ENCODE measurements at regions not wholly inside any gene's neighbourhood (a gene's known extent, or its start where the extent isn't known, plus 50 kb on each side); places are given as distances from the start of the nearest gene placed in this dataset.

DNA sequence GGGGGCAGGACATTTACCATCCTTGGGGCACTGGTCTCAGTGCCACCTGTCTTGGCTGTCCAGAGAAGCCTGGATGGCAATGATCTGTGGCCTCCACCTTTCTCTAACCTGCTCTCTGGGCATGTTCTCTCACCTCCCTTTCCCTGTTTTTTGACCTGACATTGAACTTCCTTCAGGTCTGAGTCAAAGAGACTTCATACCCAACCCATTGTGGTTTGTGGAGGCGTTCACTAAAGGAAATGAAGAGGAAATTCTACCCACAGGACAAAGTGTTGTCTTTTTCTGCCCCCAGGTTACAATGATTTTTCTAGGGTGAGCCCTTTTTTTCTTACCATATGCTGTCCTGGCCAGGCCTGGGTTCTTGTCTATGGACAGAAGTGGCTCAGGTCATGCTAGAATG lies 76.6 kb downstream of the CYP26A1 start:
- TF ChIP-seq, protein P1, sequence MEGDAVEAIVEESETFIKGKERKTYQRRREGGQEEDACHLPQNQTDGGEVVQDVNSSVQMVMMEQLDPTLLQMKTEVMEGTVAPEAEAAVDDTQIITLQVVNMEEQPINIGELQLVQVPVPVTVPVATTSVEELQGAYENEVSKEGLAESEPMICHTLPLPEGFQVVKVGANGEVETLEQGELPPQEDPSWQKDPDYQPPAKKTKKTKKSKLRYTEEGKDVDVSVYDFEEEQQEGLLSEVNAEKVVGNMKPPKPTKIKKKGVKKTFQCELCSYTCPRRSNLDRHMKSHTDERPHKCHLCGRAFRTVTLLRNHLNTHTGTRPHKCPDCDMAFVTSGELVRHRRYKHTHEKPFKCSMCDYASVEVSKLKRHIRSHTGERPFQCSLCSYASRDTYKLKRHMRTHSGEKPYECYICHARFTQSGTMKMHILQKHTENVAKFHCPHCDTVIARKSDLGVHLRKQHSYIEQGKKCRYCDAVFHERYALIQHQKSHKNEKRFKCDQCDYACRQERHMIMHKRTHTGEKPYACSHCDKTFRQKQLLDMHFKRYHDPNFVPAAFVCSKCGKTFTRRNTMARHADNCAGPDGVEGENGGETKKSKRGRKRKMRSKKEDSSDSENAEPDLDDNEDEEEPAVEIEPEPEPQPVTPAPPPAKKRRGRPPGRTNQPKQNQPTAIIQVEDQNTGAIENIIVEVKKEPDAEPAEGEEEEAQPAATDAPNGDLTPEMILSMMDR (optimal IDR thresholded peaks at IDR 0.05 in 1 of 3, IDR thresholded peaks at IDR 0.05 in 1 of 3, conservative IDR thresholded peaks at IDR 0.05 in 1 of 3; ENCODE audit: extremely low read depth in 1 of 3, insufficient read depth in 2 of 3, low read length in 3 of 3), result no peak
- no peak for TF ChIP-seq EZH2 (IDR thresholded peaks at IDR 0.05; ENCODE audit: low read length)

Measured in keratinocyte (primary cell).